Fibroblast of lung (primary cell): ENCODE measurements at regions not wholly inside any gene's neighbourhood (a gene's known extent, or its start where the extent isn't known, plus 50 kb on each side); places are given as distances from the start of the nearest gene placed in this dataset.

Source experiments
- CTCF ChIP-seq, 2 donors: IDR thresholded peaks in 1 of 2; conservative IDR thresholded peaks in 1 of 2; 1 replicate in 1 of 2; 2 replicates in 1 of 2; pipeline ENCODE4 v1.5.1; 2011 to 2012; ENCODE audit warnings: low read length in 2 of 2, control low read depth in 1 of 2, inconsistent platforms in 1 of 2, low read depth in 1 of 2, mild to moderate bottlenecking in 1 of 2
- EZH2 ChIP-seq: IDR thresholded peaks from 2 replicates; pipeline ENCODE4 v1.5.1; 2012; ENCODE audit warnings: low read length, control low read depth, mild to moderate bottlenecking; ENCODE audit errors: missing control alignments

DNA sequence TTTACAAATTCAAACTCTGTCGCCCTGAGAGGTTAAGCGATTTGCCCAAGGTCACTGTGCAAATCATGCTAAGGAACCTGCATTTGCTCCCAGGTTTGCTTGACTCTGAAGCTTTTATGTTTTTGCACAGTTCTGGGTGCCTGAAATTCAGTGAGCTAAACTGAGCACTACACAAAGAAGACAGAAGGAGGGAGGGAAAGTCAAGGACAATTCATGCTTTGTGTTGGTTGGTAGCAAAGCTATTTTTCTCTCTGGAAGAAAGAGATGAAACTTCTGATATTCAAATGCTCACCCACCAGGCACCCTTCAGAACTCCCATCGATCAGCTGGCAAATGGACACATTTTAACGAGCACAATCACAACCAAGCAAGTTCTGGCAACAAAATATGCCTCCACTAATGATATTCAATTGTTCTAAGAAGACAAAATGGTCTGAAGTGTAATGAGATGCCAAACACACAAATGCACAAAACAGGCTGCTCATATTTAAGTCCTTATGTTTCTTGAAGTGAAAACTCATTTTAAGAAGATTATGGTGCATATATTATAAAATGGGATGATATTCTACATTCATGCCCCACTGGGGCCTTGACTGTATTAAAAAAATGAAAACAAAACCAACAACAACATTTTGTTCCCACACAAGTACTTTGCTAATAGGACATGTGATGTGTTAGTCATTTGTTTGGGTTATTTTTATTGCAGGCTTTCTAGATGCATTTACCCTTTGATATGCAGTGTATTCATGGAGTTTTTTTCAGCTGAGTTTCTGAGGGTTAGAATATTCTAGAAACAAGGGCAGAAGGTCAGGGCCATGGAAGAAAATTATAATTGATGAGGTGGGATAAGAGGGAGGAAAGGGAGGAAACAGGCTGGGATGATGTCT lies 445.6 kb upstream of the CELF4 start:
- TF ChIP-seq CTCF (conservative IDR thresholded peaks at IDR 0.05 in 1 of 2, IDR thresholded peaks at IDR 0.05 in 1 of 2; ENCODE audit: low read depth in 1 of 2, low read length in 2 of 2) (no peak), EZH2 (no peak)
